Activated CD4-positive, alpha-beta memory T cell treated with anti-CD3 and anti-CD28 coated beads for 36 hours (primary cell): ENCODE measurements at regions not wholly inside any gene's neighbourhood (a gene's known extent, or its start where the extent isn't known, plus 50 kb on each side); places are given as distances from the start of the nearest gene placed in this dataset.

Experiments used
- CTCF ChIA-PET: fragments of 350-600 bp; sonication (Branson Sonifier 250); formaldehyde crosslinking; loops from one replicate; lab custom pipeline; 2021; ENCODE audit warnings: antibody characterized with exemption, inconsistent platforms; lab: Charles Lee
- POLR2A ChIA-PET: fragments of 350-600 bp; sonication (Branson Sonifier 250); formaldehyde crosslinking; loops from one replicate; lab custom pipeline; 2021; ENCODE audit warnings: antibody characterized with exemption; lab: Charles Lee
- DNase-seq: peaks from one replicate; pipeline ENCODE4 v3.0.0-alpha.2; 2020
- H3K27ac Mint-ChIP-seq: one replicate; pipeline ENCODE4 v1.8.0; 2021; ENCODE audit warnings: mixed read lengths
- H3K27me3 Mint-ChIP-seq: one replicate; pipeline ENCODE4 v1.8.0; 2021; ENCODE audit warnings: mixed read lengths
- H3K36me3 Mint-ChIP-seq: one replicate; pipeline ENCODE4 v1.8.0; 2021; ENCODE audit warnings: mixed read lengths
- H3K4me1 Mint-ChIP-seq: one replicate; pipeline ENCODE4 v1.8.0; 2021; ENCODE audit warnings: low read depth, mixed read lengths
- H3K4me3 Mint-ChIP-seq: one replicate; pipeline ENCODE4 v1.8.0; 2021; ENCODE audit warnings: mild to moderate bottlenecking, mixed read lengths
- H3K9me3 Mint-ChIP-seq: one replicate; pipeline ENCODE4 v1.8.0; 2021; ENCODE audit warnings: mixed read lengths
- intact Hi-C: fragments of 100-400 bp; cut with micrococcal nuclease; formaldehyde crosslinking; loops from one replicate; pipeline ENCODE4 v1.15.1; 2023

GRCh38 chr2:144206019-144206418, 313.9 kb downstream of the ZEB2 start:
- DNase-seq: no peak
- Mint-ChIP-seq H3K36me3 (peaks cover 15% of the 10 kb centered on the region), H3K27me3 (no peaks in the 10 kb centered on the region), H3K27ac (no peak overlapping the region), H3K9me3 (peaks cover 3% of the 10 kb centered on the region), H3K4me3 (no peak overlapping the region), H3K4me1 (peaks cover 18% of the 10 kb centered on the region)
- POLR2A ChIA-PET: no interaction called here
- CTCF ChIA-PET: no interaction called here
- intact Hi-C loops: no loop called here

- no peaks in the 10 kb centered on the region for H3K27me3 Mint-ChIP-seq
- H3K27ac Mint-ChIP-seq: peak overlapping the region; percentile 76
- ChIA-PET POLR2A (interaction anchor here (0.8 to 2.0 kb wide), 8 partner anchors 9 to 157 kb away, joined by 3 to 7 read pairs (median 3); a partner anchor contains a TSS), CTCF (interaction anchor here (0.9 to 1.4 kb wide), 3 partner anchors 15 to 18 kb away, joined by 3 read pairs; no protein-coding TSS in a partner anchor)
- H3K9me3 Mint-ChIP-seq: peaks cover 3% of the 10 kb centered on the region
- H3K4me3 Mint-ChIP-seq: no peak overlapping the region
- peaks cover 45% of the 10 kb centered on the region for H3K4me1 Mint-ChIP-seq
- peak; percentile 47 for DNase-seq
- peaks cover 8% of the 10 kb centered on the region for H3K36me3 Mint-ChIP-seq
- intact Hi-C loops: loop anchor here (1.0 to 2.0 kb wide), 3 partner anchors 11 to 123 kb away; no protein-coding TSS in a partner anchor
These were observed 318.0 kb downstream of the ZEB2 start for GRCh38 chr2:144201868-144202468.

GRCh38 chr2:144201126-144201525, 318.8 kb downstream of the ZEB2 start:
- Mint-ChIP-seq H3K36me3 (peaks cover 8% of the 10 kb centered on the region), H3K9me3 (peaks cover 3% of the 10 kb centered on the region), H3K4me3 (no peak overlapping the region), H3K27ac (peak overlapping the region; percentile 76), H3K4me1 (peaks cover 45% of the 10 kb centered on the region), H3K27me3 (no peaks in the 10 kb centered on the region)
- ChIA-PET POLR2A (interaction anchor here (0.8 to 2.0 kb wide), 8 partner anchors 10 to 131 kb away, joined by 3 to 7 read pairs (median 3); a partner anchor contains a TSS), CTCF (interaction anchor here (0.9 to 1.4 kb wide), 2 partner anchors 14 to 17 kb away, joined by 3 read pairs; no protein-coding TSS in a partner anchor)
- peak; percentile 56 for DNase-seq
- intact Hi-C loops: loop anchor here (1.0 to 2.0 kb wide), 3 partner anchors 12 to 124 kb away; no protein-coding TSS in a partner anchor

- no peak for DNase-seq
These were observed 321.8 kb downstream of the ZEB2 start for GRCh38 chr2:144198116-144198515.

GRCh38 chr2:144194326-144195071, 325.4 kb downstream of the ZEB2 start:
- H3K27ac Mint-ChIP-seq: peak overlapping the region; percentile 42
- H3K27me3 Mint-ChIP-seq: no peaks in the 10 kb centered on the region
- DNase-seq: no peak
- H3K36me3 Mint-ChIP-seq: peaks cover 2% of the 10 kb centered on the region
- peaks cover 34% of the 10 kb centered on the region for H3K4me1 Mint-ChIP-seq
- CTCF ChIA-PET: no interaction called here
- peak overlapping the region; percentile 6 for H3K4me3 Mint-ChIP-seq
- H3K9me3 Mint-ChIP-seq: no peaks in the 10 kb centered on the region
- POLR2A ChIA-PET: no interaction called here
- intact Hi-C loops: loop anchor here (1.0 kb wide), 1 partner anchor 317 kb away; no protein-coding TSS in a partner anchor

More at GRCh38 chr2:144198116-144198515, 321.8 kb downstream of the ZEB2 start:
- intact Hi-C loops: loop anchor here (2.0 kb wide), 1 partner anchor 41 kb away; no protein-coding TSS in a partner anchor
- H3K4me3 Mint-ChIP-seq: no peak overlapping the region
- H3K9me3 Mint-ChIP-seq: no peaks in the 10 kb centered on the region
- ChIA-PET CTCF (no interaction called here), POLR2A (no interaction called here)
- peak overlapping the region; percentile 75 for H3K27ac Mint-ChIP-seq
- peaks cover 58% of the 10 kb centered on the region for H3K4me1 Mint-ChIP-seq
- no peaks in the 10 kb centered on the region for H3K27me3 Mint-ChIP-seq
- H3K36me3 Mint-ChIP-seq: peaks cover 2% of the 10 kb centered on the region

- Mint-ChIP-seq H3K36me3 (no peaks in the 10 kb centered on the region), H3K9me3 (no peaks in the 10 kb centered on the region), H3K4me1 (peaks cover 25% of the 10 kb centered on the region), H3K27ac (no peak overlapping the region), H3K4me3 (no peak overlapping the region), H3K27me3 (no peaks in the 10 kb centered on the region)
- intact Hi-C loops: no loop called here
- ChIA-PET POLR2A (no interaction called here), CTCF (no interaction called here)
- DNase-seq: no peak
These were observed 328.9 kb downstream of the ZEB2 start for GRCh38 chr2:144190908-144191605.

- POLR2A ChIA-PET: interaction anchor here (1.1 to 1.5 kb wide), 4 partner anchors 18 to 453 kb away, joined by 3 to 5 read pairs (median 4); a partner anchor contains a TSS
- no peaks in the 10 kb centered on the region for H3K27me3 Mint-ChIP-seq
- DNase-seq: peak; percentile 89
- CTCF ChIA-PET: interaction anchor here (0.8 to 1.5 kb wide), 4 partner anchors 12 to 19 kb away, joined by 3 read pairs; no protein-coding TSS in a partner anchor
- H3K4me1 Mint-ChIP-seq: peaks cover 37% of the 10 kb centered on the region
- peaks cover 2% of the 10 kb centered on the region for H3K36me3 Mint-ChIP-seq
- no peaks in the 10 kb centered on the region for H3K9me3 Mint-ChIP-seq
- intact Hi-C loops: loop anchor here (1.0 to 10.0 kb wide), 7 partner anchors 18 to 1059 kb away; partner anchors contain the start of gene ARHGAP15
- peak overlapping the region; percentile 87 for H3K27ac Mint-ChIP-seq
- H3K4me3 Mint-ChIP-seq: peak overlapping the region; percentile 52
These were observed 336.2 kb downstream of the ZEB2 start for GRCh38 chr2:144183727-144184126.

GRCh38 chr2:144181001-144181400, 338.9 kb downstream of the ZEB2 start:
- no peak overlapping the region for H3K27ac Mint-ChIP-seq

GRCh38 chr2:144180131-144180530, 339.8 kb downstream of the ZEB2 start:
- H3K36me3 Mint-ChIP-seq: peaks cover 9% of the 10 kb centered on the region
- H3K4me1 Mint-ChIP-seq: peaks cover 19% of the 10 kb centered on the region
- intact Hi-C loops: loop anchor here (5.0 to 10.0 kb wide), 2 partner anchors 337 to 1055 kb away; partner anchors contain the start of gene ARHGAP15
- no peak overlapping the region for H3K4me3 Mint-ChIP-seq
- DNase-seq: no peak
- H3K9me3 Mint-ChIP-seq: no peaks in the 10 kb centered on the region
- POLR2A ChIA-PET: no interaction called here
- no peak overlapping the region for H3K27ac Mint-ChIP-seq
- H3K27me3 Mint-ChIP-seq: no peaks in the 10 kb centered on the region
- CTCF ChIA-PET: no interaction called here

More at GRCh38 chr2:144181001-144181400, 338.9 kb downstream of the ZEB2 start:
- Mint-ChIP-seq H3K9me3 (no peaks in the 10 kb centered on the region), H3K4me3 (no peak overlapping the region), H3K4me1 (peaks cover 27% of the 10 kb centered on the region), H3K36me3 (peaks cover 9% of the 10 kb centered on the region), H3K27me3 (no peaks in the 10 kb centered on the region)
- CTCF ChIA-PET: interaction anchor here (0.8 to 1.0 kb wide), 3 partner anchors 19 to 494 kb away, joined by 3 to 4 read pairs (median 4); no protein-coding TSS in a partner anchor
- no peak for DNase-seq
- POLR2A ChIA-PET: interaction anchor here (0.7 kb wide), 1 partner anchor 333 kb away, joined by 3 read pairs; no protein-coding TSS in a partner anchor
- intact Hi-C loops: loop anchor here (5.0 to 10.0 kb wide), 2 partner anchors 336 to 1056 kb away; partner anchors contain the start of gene ARHGAP15

- no peaks in the 10 kb centered on the region for H3K4me1 Mint-ChIP-seq
- POLR2A ChIA-PET: no interaction called here
- H3K27ac Mint-ChIP-seq: no peak overlapping the region
- intact Hi-C loops: no loop called here
- no peak for DNase-seq
- no peak overlapping the region for H3K4me3 Mint-ChIP-seq
- no peaks in the 10 kb centered on the region for H3K27me3 Mint-ChIP-seq
- no peaks in the 10 kb centered on the region for H3K9me3 Mint-ChIP-seq
- CTCF ChIA-PET: no interaction called here
- peaks cover 5% of the 10 kb centered on the region for H3K36me3 Mint-ChIP-seq
These were observed 349.7 kb downstream of the ZEB2 start for GRCh38 chr2:144170179-144170578.

GRCh38 chr2:144166743-144167142, 353.2 kb downstream of the ZEB2 start:
- Mint-ChIP-seq H3K27ac (no peak overlapping the region), H3K4me3 (no peak overlapping the region), H3K4me1 (no peaks in the 10 kb centered on the region), H3K36me3 (no peaks in the 10 kb centered on the region), H3K9me3 (no peaks in the 10 kb centered on the region), H3K27me3 (no peaks in the 10 kb centered on the region)
- CTCF ChIA-PET: no interaction called here
- DNase-seq: no peak
- POLR2A ChIA-PET: no interaction called here
- intact Hi-C loops: loop anchor here (5.0 kb wide), 2 partner anchors 96 to 351 kb away; no protein-coding TSS in a partner anchor
